ENCODE measurements at regions not wholly inside any gene's neighbourhood (a gene's known extent, or its start where the extent isn't known, plus 50 kb on each side); places are given as distances from the start of the nearest gene placed in this dataset. TPM values are rescaled to one million over a fixed set of nuclear protein-coding genes. Genes with fewer than 3 reads are reported as not detected.

GRCh38 chr14:101506211-101506925, 54.9 kb upstream of the DIO3 start:
- no peak for DNase-seq
- Mint-ChIP-seq H3K36me3 (ENCODE audit: low read depth) (no peaks in the 10 kb centered on the region), H3K4me3 (no peak overlapping the region), H3K27me3 (no peaks in the 10 kb centered on the region), H3K27ac (no peak overlapping the region), H3K9me3 (no peaks in the 10 kb centered on the region), H3K4me1 (no peaks in the 10 kb centered on the region)
- POLR2A ChIA-PET = no interaction called here
- CTCF ChIA-PET = interaction anchor here (1.3 kb wide), 1 partner anchor 9 kb away, joined by 3 read pairs; no protein-coding TSS in a partner anchor

- no peaks in the 10 kb centered on the region for H3K4me1 Mint-ChIP-seq
- H3K9me3 Mint-ChIP-seq = no peaks in the 10 kb centered on the region
- ChIA-PET CTCF (no interaction called here), POLR2A (no interaction called here)
- no peaks in the 10 kb centered on the region for H3K36me3 Mint-ChIP-seq (ENCODE audit: low read depth)
- no peaks in the 10 kb centered on the region for H3K27me3 Mint-ChIP-seq
- no peak overlapping the region for H3K27ac Mint-ChIP-seq
- DNase-seq = no peak
- H3K4me3 Mint-ChIP-seq = no peak overlapping the region
These were observed 54.1 kb upstream of the DIO3 start for GRCh38 chr14:101506926-101507835.

DNA sequence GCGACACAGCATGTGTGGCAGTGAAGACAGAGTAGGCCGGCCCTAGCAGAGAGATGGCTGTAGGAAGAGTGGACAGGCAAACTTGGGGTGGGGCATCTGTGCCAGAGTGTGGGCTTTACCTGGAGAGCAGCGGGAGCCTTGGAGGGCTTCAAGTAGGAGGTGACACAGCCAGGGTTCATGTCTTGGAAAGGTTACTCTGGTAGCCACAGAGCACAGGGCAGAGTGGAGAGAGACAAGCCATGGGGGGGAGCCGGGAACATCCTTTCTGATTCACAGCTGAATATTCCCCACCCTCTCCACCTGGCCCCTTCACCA, 53.5 kb upstream of the DIO3 start:
- Mint-ChIP-seq H3K27ac (no peak overlapping the region), H3K9me3 (no peaks in the 10 kb centered on the region), H3K27me3 (no peaks in the 10 kb centered on the region), H3K36me3 (ENCODE audit: low read depth) (no peaks in the 10 kb centered on the region), H3K4me3 (no peak overlapping the region), H3K4me1 (no peaks in the 10 kb centered on the region)
- ChIA-PET CTCF (no interaction called here), POLR2A (no interaction called here)
- DNase-seq = no peak

- POLR2A ChIA-PET = no interaction called here
- H3K27me3 Mint-ChIP-seq = no peaks in the 10 kb centered on the region
These were observed 52.9 kb upstream of the DIO3 start for GRCh38 chr14:101508196-101508947.

GRCh38 chr14:101508948-101509729, 52.2 kb upstream of the DIO3 start:
- CTCF ChIA-PET = interaction anchor here (0.9 kb wide), 1 partner anchor 12 kb away, joined by 3 read pairs; no protein-coding TSS in a partner anchor
- Mint-ChIP-seq H3K27me3 (no peaks in the 10 kb centered on the region), H3K4me3 (no peak overlapping the region), H3K36me3 (ENCODE audit: low read depth) (no peaks in the 10 kb centered on the region), H3K9me3 (no peaks in the 10 kb centered on the region), H3K27ac (no peak overlapping the region), H3K4me1 (no peaks in the 10 kb centered on the region)
- POLR2A ChIA-PET = no interaction called here
- DNase-seq = no peak

More at GRCh38 chr14:101508196-101508947, 52.9 kb upstream of the DIO3 start:
- Mint-ChIP-seq H3K4me3 (no peak overlapping the region), H3K36me3 (ENCODE audit: low read depth) (no peaks in the 10 kb centered on the region), H3K4me1 (no peaks in the 10 kb centered on the region), H3K27ac (no peak overlapping the region), H3K9me3 (no peaks in the 10 kb centered on the region)
- CTCF ChIA-PET = no interaction called here
- DNase-seq = no peak

DNA sequence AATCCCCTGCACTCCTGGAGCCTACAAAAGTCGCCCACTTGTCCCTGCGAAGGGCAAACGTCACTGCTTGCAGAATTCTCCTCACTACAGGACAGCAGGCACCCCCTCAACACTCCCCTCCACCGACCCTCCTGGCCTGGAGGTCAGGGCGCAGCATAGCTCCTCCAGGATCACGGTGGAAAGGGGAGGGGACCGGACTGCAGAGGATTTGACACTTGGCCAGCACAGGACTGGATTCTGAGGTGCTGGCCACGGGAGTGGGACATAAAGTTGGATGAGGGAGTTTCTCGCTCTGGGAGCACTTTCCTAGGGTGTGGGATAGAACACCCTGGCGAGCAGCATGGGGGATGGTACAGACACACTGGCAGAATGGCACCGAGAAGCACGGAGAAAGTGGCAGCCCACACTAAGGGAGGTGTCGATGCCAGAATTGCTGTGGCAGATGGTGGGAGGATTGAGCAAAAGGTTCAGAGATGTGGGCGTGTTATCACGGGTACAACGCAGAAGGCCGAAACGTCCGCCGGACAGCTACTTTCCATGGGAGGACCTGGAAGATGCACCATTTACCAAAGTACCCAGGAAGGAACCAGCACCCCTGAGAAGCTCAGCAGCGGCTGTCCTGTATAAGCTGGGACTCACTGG, 51.4 kb upstream of the DIO3 start:
- CTCF ChIA-PET = interaction anchor here (0.9 kb wide), 1 partner anchor 13 kb away, joined by 3 read pairs; no protein-coding TSS in a partner anchor
- DNase-seq = no peak
- POLR2A ChIA-PET = no interaction called here

DNA sequence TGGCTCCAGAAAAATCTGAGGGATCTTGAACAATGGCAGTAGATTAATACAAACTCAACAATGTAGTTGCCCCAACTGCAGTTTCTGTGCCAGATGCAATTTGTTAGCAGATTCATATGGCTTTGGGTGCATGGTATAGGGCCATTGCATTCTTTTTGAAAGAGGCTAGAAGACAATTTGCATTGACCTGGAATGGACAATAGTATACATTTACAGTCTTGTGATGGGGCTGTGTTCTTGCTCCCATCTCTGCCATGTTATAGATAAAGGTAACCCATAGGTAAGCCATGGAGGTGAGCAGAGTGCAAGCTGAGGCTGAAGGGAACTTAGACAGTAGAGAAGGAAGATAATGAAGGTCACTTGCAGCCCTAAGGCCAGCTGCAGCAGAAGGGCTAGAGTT, 50.1 kb upstream of the DIO3 start:
- H3K27ac Mint-ChIP-seq = no peak overlapping the region
- no peak for DNase-seq
- no peaks in the 10 kb centered on the region for H3K4me1 Mint-ChIP-seq
- H3K9me3 Mint-ChIP-seq = peaks cover 2% of the 10 kb centered on the region
- no peaks in the 10 kb centered on the region for H3K27me3 Mint-ChIP-seq
- ChIA-PET POLR2A (no interaction called here), CTCF (no interaction called here)
- H3K36me3 Mint-ChIP-seq (ENCODE audit: low read depth) = no peaks in the 10 kb centered on the region
- no peak overlapping the region for H3K4me3 Mint-ChIP-seq

More for the DNA sequence above, 51.4 kb upstream of the DIO3 start:
- no peaks in the 10 kb centered on the region for H3K9me3 Mint-ChIP-seq
- no peak overlapping the region for H3K4me3 Mint-ChIP-seq
- H3K4me1 Mint-ChIP-seq = no peaks in the 10 kb centered on the region
- H3K36me3 Mint-ChIP-seq (ENCODE audit: low read depth) = no peaks in the 10 kb centered on the region
- no peak overlapping the region for H3K27ac Mint-ChIP-seq
- H3K27me3 Mint-ChIP-seq = no peaks in the 10 kb centered on the region

Small RNA genes in the stretch of these regions (microRNA-seq; reads per million reads assigned to microRNA genes)
- gene MIR1185-1 (ENCODE audit: borderline microRNAs expressed, borderline replicate concordance) (not detected), gene MIR1185-2 (ENCODE audit: borderline microRNAs expressed, borderline replicate concordance) (not detected), gene MIR1193 (ENCODE audit: borderline microRNAs expressed, borderline replicate concordance) (not detected), gene MIR1197 (ENCODE audit: borderline microRNAs expressed, borderline replicate concordance) (not detected), gene MIR134 (ENCODE audit: borderline microRNAs expressed, borderline replicate concordance) (not detected), gene MIR154 (ENCODE audit: borderline microRNAs expressed, borderline replicate concordance) (not detected), gene MIR299 (ENCODE audit: borderline microRNAs expressed, borderline replicate concordance) (not detected), gene MIR300 (ENCODE audit: borderline microRNAs expressed, borderline replicate concordance) (not detected), gene MIR323A (ENCODE audit: borderline microRNAs expressed, borderline replicate concordance) (not detected), gene MIR323B (ENCODE audit: borderline microRNAs expressed, borderline replicate concordance) (not detected), gene MIR329-1 (ENCODE audit: borderline microRNAs expressed, borderline replicate concordance) (not detected), gene MIR329-2 (ENCODE audit: borderline microRNAs expressed, borderline replicate concordance) (not detected), gene MIR369 (ENCODE audit: borderline microRNAs expressed, borderline replicate concordance) (not detected), gene MIR376A1 (ENCODE audit: borderline microRNAs expressed, borderline replicate concordance) (not detected), gene MIR376A2 (ENCODE audit: borderline microRNAs expressed, borderline replicate concordance) (not detected), gene MIR376B (ENCODE audit: borderline microRNAs expressed, borderline replicate concordance) (not detected), gene MIR376C (ENCODE audit: borderline microRNAs expressed, borderline replicate concordance) (not detected), gene MIR377 (ENCODE audit: borderline microRNAs expressed, borderline replicate concordance) (not detected), gene MIR379 (ENCODE audit: borderline microRNAs expressed, borderline replicate concordance) (not detected), gene MIR380 (ENCODE audit: borderline microRNAs expressed, borderline replicate concordance) (not detected), gene MIR381 (ENCODE audit: borderline microRNAs expressed, borderline replicate concordance) (not detected), gene MIR382 (ENCODE audit: borderline microRNAs expressed, borderline replicate concordance) (not detected), gene MIR409 (ENCODE audit: borderline microRNAs expressed, borderline replicate concordance) (not detected), gene MIR411 (ENCODE audit: borderline microRNAs expressed, borderline replicate concordance) (not detected), gene MIR412 (ENCODE audit: borderline microRNAs expressed, borderline replicate concordance) (not detected), gene MIR485 (ENCODE audit: borderline microRNAs expressed, borderline replicate concordance) (not detected), gene MIR487A (ENCODE audit: borderline microRNAs expressed, borderline replicate concordance) (not detected), gene MIR487B (ENCODE audit: borderline microRNAs expressed, borderline replicate concordance) (not detected), gene MIR494 (ENCODE audit: borderline microRNAs expressed, borderline replicate concordance) (not detected), gene MIR495 (ENCODE audit: borderline microRNAs expressed, borderline replicate concordance) (not detected), gene MIR496 (ENCODE audit: borderline microRNAs expressed, borderline replicate concordance) (not detected), gene MIR539 (ENCODE audit: borderline microRNAs expressed, borderline replicate concordance) (not detected), gene MIR541 (ENCODE audit: borderline microRNAs expressed, borderline replicate concordance) (not detected), gene MIR543 (ENCODE audit: borderline microRNAs expressed, borderline replicate concordance) (not detected), gene MIR544A (ENCODE audit: borderline microRNAs expressed, borderline replicate concordance) (not detected), gene MIR654 (ENCODE audit: borderline microRNAs expressed, borderline replicate concordance) (not detected), gene MIR655 (ENCODE audit: borderline microRNAs expressed, borderline replicate concordance) (not detected), gene MIR656 (ENCODE audit: borderline microRNAs expressed, borderline replicate concordance) (not detected), gene MIR668 (ENCODE audit: borderline microRNAs expressed, borderline replicate concordance) (not detected), gene MIR758 (ENCODE audit: borderline microRNAs expressed, borderline replicate concordance) (not detected), gene MIR889 (ENCODE audit: borderline microRNAs expressed, borderline replicate concordance) (not detected)

Measured in activated CD4-positive, alpha-beta T cell treated with anti-CD3 and anti-CD28 coated beads, Interleukin-2, amount 10 ng/mL, durations not matched to agents 7 days and 5 days (primary cell).